Skeletal muscle tissue (tissue), 3 donors: ENCODE measurements at regions not wholly inside any gene's neighbourhood (a gene's known extent, or its start where the extent isn't known, plus 50 kb on each side); places are given as distances from the start of the nearest gene placed in this dataset.

Source experiments
- H3K27ac ChIP-seq: one replicate; pipeline ENCODE4 v1.7.0; 2013; ENCODE audit warnings: mild to moderate bottlenecking, low read depth, low read length, inconsistent platforms
- H3K27me3 ChIP-seq, 3 donors: one replicate each; pipeline ENCODE4 v1.7.0; 2013; ENCODE audit warnings: low read length in 3 of 3; ENCODE audit not compliant: control insufficient read depth in 3 of 3, insufficient read depth in 3 of 3
- H3K36me3 ChIP-seq, 3 donors: one replicate each; pipeline ENCODE4 v1.7.0; 2013; ENCODE audit warnings: low read length in 3 of 3; ENCODE audit not compliant: control insufficient read depth in 3 of 3, insufficient read depth in 3 of 3
- H3K4me1 ChIP-seq, 3 donors: one replicate each; pipeline ENCODE4 v1.7.0; 2013; ENCODE audit warnings: low read length in 3 of 3, mild to moderate bottlenecking in 3 of 3; ENCODE audit not compliant: control insufficient read depth in 3 of 3, insufficient read depth in 3 of 3
- H3K4me3 ChIP-seq, 3 donors: one replicate each; pipeline ENCODE4 v1.7.0; 2013; ENCODE audit warnings: low read length in 3 of 3
- H3K9ac ChIP-seq, 3 donors: one replicate each; pipeline ENCODE4 v1.7.0; 2013; ENCODE audit warnings: low read length in 3 of 3, mild to moderate bottlenecking in 3 of 3, moderate library complexity in 2 of 3, low read depth in 1 of 3
- H3K9me3 ChIP-seq, 3 donors: one replicate each; pipeline ENCODE4 v1.7.0; 2013; ENCODE audit warnings: low read length in 3 of 3; ENCODE audit not compliant: control insufficient read depth in 3 of 3
- donor health status: Osteomylitis.

DNA sequence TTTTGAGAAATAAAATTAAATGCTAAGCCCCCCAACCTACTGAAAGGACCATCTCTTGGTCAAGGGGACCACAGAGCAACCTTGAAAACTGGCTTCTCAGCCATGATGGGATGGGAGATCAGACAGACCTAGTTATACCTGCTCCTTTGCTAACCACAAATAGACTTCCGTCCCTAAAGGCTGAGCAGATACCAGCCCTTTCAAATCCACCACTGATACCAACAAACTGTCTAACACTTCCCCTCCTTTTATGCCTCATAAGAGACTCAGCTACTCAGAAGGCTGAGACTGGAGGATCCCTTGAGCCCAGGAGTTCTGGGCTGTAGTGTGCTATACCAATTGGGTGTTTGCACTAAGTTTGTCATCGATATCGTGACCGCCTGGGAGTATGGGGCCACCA, 407.3 kb downstream of the SIPA1L2 start:
- Histone ChIP-seq H3K4me3 (no peak overlapping the region), H3K9me3 (no peaks in the 10 kb centered on the region), H3K4me1 (no peaks in the 10 kb centered on the region), H3K27ac (no peak overlapping the region), H3K9ac (no peak overlapping the region), H3K27me3 (no peaks in the 10 kb centered on the region), H3K36me3 (no peaks in the 10 kb centered on the region)

- Histone ChIP-seq H3K4me1 (no peaks in the 10 kb centered on the region), H3K4me3 (no peak overlapping the region), H3K27ac (no peak overlapping the region), H3K9me3 (no peaks in the 10 kb centered on the region), H3K36me3 (no peaks in the 10 kb centered on the region), H3K27me3 (no peaks in the 10 kb centered on the region), H3K9ac (no peak overlapping the region)
These were observed 408.0 kb downstream of the SIPA1L2 start for GRCh38 chr1:232221802-232222499.

DNA sequence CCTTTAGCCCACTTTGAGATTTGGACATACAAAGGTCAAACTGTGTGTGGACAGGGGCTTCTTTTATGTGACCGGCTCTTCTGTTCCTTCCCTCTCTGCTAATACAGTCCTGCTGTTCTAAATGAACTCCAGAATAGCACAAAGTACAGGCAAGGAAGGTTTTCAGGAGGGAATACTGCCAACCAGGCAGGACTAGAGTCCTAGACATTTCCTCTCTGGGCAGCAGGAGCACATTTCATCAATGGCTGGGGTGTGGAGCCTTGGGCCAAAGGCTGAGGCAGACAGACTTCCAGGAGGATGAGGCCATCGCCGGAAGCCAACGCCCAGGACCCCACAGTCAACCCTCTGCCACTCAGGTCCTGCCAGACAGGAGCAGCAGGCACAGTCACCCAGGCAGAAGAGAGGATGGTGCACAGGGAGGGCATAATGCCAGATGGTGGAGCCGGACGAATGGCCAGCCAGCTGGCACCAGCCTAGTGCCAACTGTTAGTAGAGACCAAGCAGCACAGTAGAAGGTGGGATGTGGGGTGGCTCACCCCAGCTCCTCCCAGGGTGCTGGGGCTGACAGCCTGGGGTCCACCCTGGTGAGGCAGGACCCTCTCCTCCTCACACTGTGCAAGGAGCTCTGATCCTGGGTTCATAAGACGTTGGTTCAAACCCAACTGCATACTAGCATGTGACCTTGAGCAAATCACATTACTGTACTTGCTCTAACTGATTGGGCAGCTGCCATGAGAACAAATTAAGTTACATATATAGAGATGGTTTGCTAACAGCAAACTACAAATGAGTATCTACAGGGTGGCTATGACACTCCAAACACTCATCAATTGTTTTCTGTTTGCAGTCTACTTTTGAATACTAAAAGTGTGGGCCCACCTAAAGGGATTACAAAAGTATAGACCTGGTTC, 410.7 kb downstream of the SIPA1L2 start:
- Histone ChIP-seq H3K36me3 (no peaks in the 10 kb centered on the region), H3K27me3 (no peaks in the 10 kb centered on the region), H3K9ac (no peak overlapping the region), H3K9me3 (no peaks in the 10 kb centered on the region), H3K27ac (no peak overlapping the region), H3K4me1 (no peaks in the 10 kb centered on the region), H3K4me3 (no peak overlapping the region)

GRCh38 chr1:232213928-232214327, 416.0 kb downstream of the SIPA1L2 start:
- H3K4me3 ChIP-seq = no peak overlapping the region
- H3K27ac ChIP-seq = no peak overlapping the region
- no peaks in the 10 kb centered on the region for H3K27me3 ChIP-seq
- H3K36me3 ChIP-seq = no peaks in the 10 kb centered on the region
- no peaks in the 10 kb centered on the region for H3K4me1 ChIP-seq
- H3K9ac ChIP-seq = no peak overlapping the region
- H3K9me3 ChIP-seq = no peaks in the 10 kb centered on the region

- Histone ChIP-seq H3K36me3 (no peaks in the 10 kb centered on the region), H3K9ac (no peak overlapping the region), H3K27me3 (no peaks in the 10 kb centered on the region), H3K4me1 (no peaks in the 10 kb centered on the region), H3K9me3 (no peaks in the 10 kb centered on the region), H3K4me3 (no peak overlapping the region), H3K27ac (no peak overlapping the region)
These were observed 417.7 kb downstream of the SIPA1L2 start for GRCh38 chr1:232212253-232212652.

DNA sequence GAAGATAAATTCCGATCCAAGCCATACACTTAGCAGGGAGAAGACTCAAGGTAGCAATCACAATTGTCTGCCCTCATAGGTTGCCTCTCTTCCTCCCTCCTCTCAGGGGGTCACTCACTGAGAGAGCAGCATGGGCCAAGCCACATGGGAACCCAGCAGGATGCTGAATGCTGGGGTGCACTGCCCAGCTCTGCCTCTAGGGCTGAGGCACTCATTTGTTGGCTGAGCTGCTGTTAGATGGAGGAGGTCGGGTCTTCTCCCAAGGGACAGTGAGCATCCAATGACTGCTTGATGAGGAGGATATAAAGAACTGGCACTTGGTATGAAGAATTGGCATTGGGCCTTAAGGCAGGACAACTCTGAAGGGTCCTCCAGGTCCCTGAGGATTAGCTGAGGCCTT, 418.8 kb downstream of the SIPA1L2 start:
- no peaks in the 10 kb centered on the region for H3K27me3 ChIP-seq
- no peaks in the 10 kb centered on the region for H3K36me3 ChIP-seq
- no peak overlapping the region for H3K9ac ChIP-seq
- H3K9me3 ChIP-seq = no peaks in the 10 kb centered on the region
- H3K4me3 ChIP-seq = no peak overlapping the region
- no peaks in the 10 kb centered on the region for H3K4me1 ChIP-seq
- no peak overlapping the region for H3K27ac ChIP-seq

- Histone ChIP-seq H3K9ac (no peak overlapping the region), H3K4me1 (no peaks in the 10 kb centered on the region), H3K9me3 (no peaks in the 10 kb centered on the region), H3K36me3 (no peaks in the 10 kb centered on the region), H3K4me3 (no peak overlapping the region), H3K27me3 (no peaks in the 10 kb centered on the region), H3K27ac (no peak overlapping the region)
These were observed 420.6 kb downstream of the SIPA1L2 start for GRCh38 chr1:232209357-232209756.

DNA sequence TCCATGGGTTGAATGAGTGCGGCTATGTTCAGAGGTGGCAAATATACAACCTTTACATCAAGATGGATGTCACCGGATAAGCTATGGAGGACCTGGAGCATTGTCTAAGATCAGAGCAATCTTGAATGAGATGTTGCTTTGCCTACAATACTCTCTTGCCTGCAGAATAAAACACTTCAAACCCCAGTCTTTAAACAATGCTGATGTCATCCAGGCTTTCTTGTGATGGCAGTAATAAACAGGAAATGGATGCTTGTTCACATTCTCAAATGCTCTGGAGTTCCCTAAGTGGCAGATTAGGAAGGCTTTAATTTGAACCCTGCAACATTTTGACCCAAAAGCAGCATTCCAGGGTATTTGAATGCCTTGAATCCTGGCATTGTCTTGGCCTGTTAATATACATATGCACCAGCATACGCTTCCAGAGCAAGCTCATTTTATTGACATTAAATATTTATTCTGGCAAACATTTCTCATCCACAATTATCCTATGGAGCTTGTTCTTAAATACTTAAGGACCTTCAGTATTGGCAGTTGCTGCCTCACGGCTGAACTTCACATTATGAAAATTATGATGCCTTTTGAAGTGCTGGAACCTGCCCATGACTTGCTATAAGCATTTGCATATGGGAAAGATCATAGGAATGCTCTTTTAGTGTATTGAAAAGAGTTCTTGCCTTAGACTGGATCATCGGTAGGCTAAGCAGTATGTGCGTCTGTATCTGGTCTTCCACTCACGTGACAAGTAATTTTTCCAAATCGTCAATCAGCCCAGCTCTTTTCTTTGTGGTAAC, 422.7 kb downstream of the SIPA1L2 start:
- Histone ChIP-seq H3K9me3 (no peaks in the 10 kb centered on the region), H3K27me3 (no peaks in the 10 kb centered on the region), H3K9ac (no peak overlapping the region), H3K36me3 (no peaks in the 10 kb centered on the region), H3K4me1 (no peaks in the 10 kb centered on the region), H3K27ac (no peak overlapping the region), H3K4me3 (no peak overlapping the region)

DNA sequence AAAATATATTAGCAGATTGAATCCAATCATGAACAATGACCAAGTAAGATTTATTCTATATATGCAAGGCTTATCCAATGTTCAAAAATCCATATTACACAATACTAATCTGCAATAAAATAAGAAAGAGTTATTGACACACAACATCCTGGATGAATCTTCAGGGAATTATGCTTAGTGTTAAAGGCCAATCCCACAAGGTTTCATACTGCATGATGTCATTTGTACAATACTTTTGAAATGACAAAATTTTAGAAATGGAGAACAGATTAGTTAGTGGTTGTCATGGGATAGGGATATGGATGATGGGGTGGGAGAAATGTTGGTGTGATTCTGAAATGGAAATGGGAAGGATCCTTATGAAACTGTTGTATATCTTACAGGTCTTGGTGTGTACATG, 425.7 kb downstream of the SIPA1L2 start:
- H3K4me3 ChIP-seq = no peak overlapping the region
- no peak overlapping the region for H3K27ac ChIP-seq
- H3K36me3 ChIP-seq = no peaks in the 10 kb centered on the region
- H3K9me3 ChIP-seq = peaks cover 0 to 4% (median 0%) of the 10 kb centered on the region in 3 donors
- no peaks in the 10 kb centered on the region for H3K27me3 ChIP-seq
- H3K9ac ChIP-seq = no peak overlapping the region
- no peaks in the 10 kb centered on the region for H3K4me1 ChIP-seq

GRCh38 chr1:232201024-232201423, 428.9 kb downstream of the SIPA1L2 start:
- Histone ChIP-seq H3K4me3 (no peak overlapping the region), H3K36me3 (no peaks in the 10 kb centered on the region), H3K9ac (no peak overlapping the region), H3K9me3 (peaks cover 0 to 4% (median 0%) of the 10 kb centered on the region in 3 donors), H3K27ac (no peak overlapping the region), H3K27me3 (no peaks in the 10 kb centered on the region), H3K4me1 (no peaks in the 10 kb centered on the region)
